Naive thymus-derived CD8-positive, alpha-beta T cell (primary cell): ENCODE measurements at regions not wholly inside any gene's neighbourhood (a gene's known extent, or its start where the extent isn't known, plus 50 kb on each side); places are given as distances from the start of the nearest gene placed in this dataset.
A peak's percentile ranks its signal among the peaks of the same experiment; 100 is the strongest.
"Not testable (repeated sequence)": the region's sequence is repeated elsewhere in the genome, so short reads cannot be mapped to it uniquely, and the experiment has no call there.

Source experiments
- ATAC-seq, 2 donors: fragments of 150-1000 bp; cut with Tn5 transposase in 1 of 2; sonication (Bioruptor Pico), chemical (Tn5 transposase) in 1 of 2; 1 replicate in 1 of 2; 2 replicates in 1 of 2; pipeline ENCODE4 v1.10.0; 2021; ENCODE audit warnings: mild to moderate bottlenecking in 2 of 2, moderate library complexity in 2 of 2
- POLR2A ChIA-PET: fragments of 350-600 bp; sonication (Branson Sonifier 250); formaldehyde crosslinking; loops from one replicate; lab custom pipeline; 2021; ENCODE audit warnings: antibody characterized with exemption; lab: Charles Lee
- DNase-seq, 10 donors: peaks; one replicate each; pipeline versions ENCODE4 v3.0.0 to v3.0.0-alpha.2; 2020 to 2022
- H3K27ac Mint-ChIP-seq, 10 donors: one replicate each; pipeline ENCODE4 v1.8.0; 2020 to 2022; ENCODE audit warnings: mild to moderate bottlenecking in 10 of 10, mixed read lengths in 10 of 10, moderate library complexity in 4 of 10, inconsistent platforms in 1 of 10
- H3K27me3 Mint-ChIP-seq, 5 donors: one replicate each; pipeline ENCODE4 v1.8.0; 2021 to 2022; ENCODE audit warnings: mixed read lengths in 5 of 5
- H3K36me3 Mint-ChIP-seq, 3 donors: one replicate each; pipeline ENCODE4 v1.8.0; 2020 to 2022; ENCODE audit warnings: mixed read lengths in 3 of 3, mild to moderate bottlenecking in 2 of 3, inconsistent platforms in 1 of 3
- H3K4me1 Mint-ChIP-seq, 4 donors: one replicate each; pipeline ENCODE4 v1.8.0; 2021 to 2022; ENCODE audit warnings: mixed read lengths in 4 of 4
- H3K4me3 Mint-ChIP-seq, 10 donors: one replicate each; pipeline ENCODE4 v1.8.0; 2020 to 2022; ENCODE audit warnings: mild to moderate bottlenecking in 10 of 10, mixed read lengths in 10 of 10, moderate library complexity in 6 of 10, inconsistent platforms in 1 of 10
- H3K9me3 Mint-ChIP-seq, 9 donors: one replicate each; pipeline ENCODE4 v1.8.0; 2020 to 2022; ENCODE audit warnings: mixed read lengths in 9 of 9, mild to moderate bottlenecking in 3 of 9, inconsistent platforms in 1 of 9, moderate library complexity in 1 of 9

- H3K9me3 Mint-ChIP-seq, H3K36me3 Mint-ChIP-seq, POLR2A ChIA-PET, H3K4me1 Mint-ChIP-seq, ATAC-seq, H3K27ac Mint-ChIP-seq, H3K27me3 Mint-ChIP-seq, H3K4me3 Mint-ChIP-seq: not testable (repeated sequence)
- peak in 1 of 10 donors; percentile 50 for DNase-seq
Observed at GRCh38 chr2:111275854-111276171, 155.1 kb downstream of the BCL2L11 start.

DNA sequence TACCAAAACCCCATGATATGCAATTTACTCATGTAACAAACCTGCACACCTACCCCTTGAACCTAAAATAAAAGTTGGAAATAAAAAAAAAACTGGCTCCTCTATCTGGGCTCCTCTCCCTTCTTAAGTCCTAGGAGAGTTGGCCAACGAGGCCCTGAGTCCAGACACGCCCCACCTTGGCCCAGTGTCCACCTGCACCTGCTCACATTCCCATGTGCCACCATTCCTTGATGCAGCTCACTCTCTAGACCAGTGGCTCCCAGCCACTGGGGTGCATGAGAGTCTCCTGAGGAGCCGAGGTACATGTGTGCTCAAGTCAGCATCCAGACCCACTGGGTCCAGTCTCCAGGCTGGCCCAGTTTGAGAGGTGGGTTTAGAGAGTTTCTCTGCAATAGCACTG, 157.4 kb downstream of the BCL2L11 start:
- ATAC-seq, H3K36me3 Mint-ChIP-seq, H3K27ac Mint-ChIP-seq, H3K9me3 Mint-ChIP-seq, POLR2A ChIA-PET, H3K4me1 Mint-ChIP-seq, H3K27me3 Mint-ChIP-seq, DNase-seq, H3K4me3 Mint-ChIP-seq: not testable (repeated sequence)

DNA sequence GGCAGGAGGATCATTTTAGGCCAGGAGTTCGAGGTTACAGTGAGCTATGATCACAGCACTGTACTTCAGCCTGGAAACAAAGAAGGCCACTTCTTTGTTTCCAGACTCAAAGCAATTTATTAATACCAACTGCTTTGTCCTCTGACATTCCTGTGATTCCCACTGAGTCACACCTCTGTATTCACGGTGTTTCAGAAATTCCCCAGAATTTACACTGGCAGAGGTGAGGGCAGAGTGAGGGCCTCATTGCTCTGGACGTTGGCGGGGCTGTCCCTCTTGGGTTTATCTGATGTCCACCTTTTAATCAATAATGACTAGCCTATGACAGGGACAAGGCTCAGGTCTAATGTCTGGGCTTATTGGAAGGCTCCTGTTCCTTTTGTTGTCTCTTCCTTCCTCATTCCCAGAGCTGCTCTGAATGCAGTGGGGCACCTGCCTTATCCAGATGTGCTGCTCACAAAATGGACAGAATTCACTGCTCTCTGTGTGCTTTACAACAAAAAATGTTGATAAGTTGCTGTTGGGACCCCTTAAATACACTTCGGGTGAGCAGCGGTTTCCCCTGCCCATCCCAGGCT, 160.1 kb downstream of the BCL2L11 start:
- POLR2A ChIA-PET, ATAC-seq: not testable (repeated sequence)

DNA sequence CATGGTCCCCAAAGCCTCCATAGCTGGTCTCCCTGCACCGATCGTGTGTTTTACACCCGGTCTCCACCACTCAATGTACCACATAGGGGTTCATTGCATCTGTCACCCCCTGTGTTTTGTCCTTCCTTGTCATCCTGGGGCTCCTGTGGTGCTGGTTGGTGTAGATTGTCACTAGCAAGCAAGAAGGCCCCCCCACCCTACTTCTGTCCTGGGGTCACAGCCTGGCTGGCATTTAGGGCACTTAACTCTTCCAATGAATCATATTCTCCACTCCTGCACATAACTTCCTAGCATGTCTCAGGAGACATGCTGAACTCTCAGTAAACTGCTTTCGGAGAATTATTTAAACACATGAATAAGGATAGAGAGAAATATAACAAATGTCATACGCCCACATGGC, 161.4 kb downstream of the BCL2L11 start:
- H3K9me3 Mint-ChIP-seq, H3K4me3 Mint-ChIP-seq, POLR2A ChIA-PET, H3K27ac Mint-ChIP-seq, H3K36me3 Mint-ChIP-seq, ATAC-seq, H3K4me1 Mint-ChIP-seq, DNase-seq, H3K27me3 Mint-ChIP-seq: not testable (repeated sequence)

More for the DNA sequence above, 160.1 kb downstream of the BCL2L11 start:
- H3K4me1 Mint-ChIP-seq, H3K27me3 Mint-ChIP-seq, H3K4me3 Mint-ChIP-seq, H3K27ac Mint-ChIP-seq, H3K36me3 Mint-ChIP-seq, DNase-seq, H3K9me3 Mint-ChIP-seq: not testable (repeated sequence)

GRCh38 chr2:111287646-111288568, 167.2 kb downstream of the BCL2L11 start:
- H3K27ac Mint-ChIP-seq, DNase-seq, H3K4me1 Mint-ChIP-seq, H3K27me3 Mint-ChIP-seq, H3K4me3 Mint-ChIP-seq, ATAC-seq, H3K9me3 Mint-ChIP-seq, POLR2A ChIA-PET, H3K36me3 Mint-ChIP-seq: not testable (repeated sequence)

DNA sequence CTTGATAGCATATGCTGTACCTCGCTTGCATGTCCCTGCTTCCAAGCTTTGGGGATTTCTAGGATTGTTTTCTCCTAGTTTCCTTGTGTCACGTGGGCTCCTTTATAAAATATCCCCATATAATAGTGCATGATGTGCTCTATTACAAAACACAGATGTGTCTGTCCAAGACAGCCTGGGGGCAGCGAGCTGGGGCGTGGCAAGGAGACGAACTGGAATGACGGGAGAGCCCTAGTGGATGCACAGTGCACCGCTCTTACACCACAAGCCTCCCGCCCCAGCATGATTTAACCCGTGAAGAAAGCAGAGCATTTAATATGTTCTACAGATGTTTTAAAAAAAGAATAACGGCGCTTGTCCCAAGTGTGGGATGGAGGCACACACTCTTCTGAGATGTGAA, 169.7 kb downstream of the BCL2L11 start:
- POLR2A ChIA-PET, H3K27ac Mint-ChIP-seq, ATAC-seq, DNase-seq, H3K9me3 Mint-ChIP-seq, H3K36me3 Mint-ChIP-seq, H3K4me3 Mint-ChIP-seq, H3K27me3 Mint-ChIP-seq, H3K4me1 Mint-ChIP-seq: not testable (repeated sequence)

DNA sequence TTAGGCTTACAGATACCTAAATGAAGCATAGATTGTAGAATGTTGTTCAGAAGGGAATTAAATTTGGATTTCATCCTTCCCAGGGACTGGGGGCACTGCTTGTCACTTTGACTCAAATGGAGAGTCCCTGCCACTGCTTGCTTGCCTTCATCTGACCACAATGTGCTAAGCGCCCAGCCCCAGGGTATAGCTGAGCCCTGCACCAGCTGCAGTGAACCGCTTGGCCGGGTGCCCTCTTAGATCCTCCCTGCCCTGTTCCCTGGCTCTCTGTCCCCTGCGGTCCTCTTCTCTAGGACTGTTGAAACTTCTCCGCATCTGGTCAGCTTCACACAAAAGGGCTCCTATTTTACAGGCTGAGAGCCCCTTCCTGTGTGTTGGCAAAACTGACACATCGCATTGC, 170.9 kb downstream of the BCL2L11 start:
- ATAC-seq, POLR2A ChIA-PET, H3K36me3 Mint-ChIP-seq, H3K27ac Mint-ChIP-seq, H3K27me3 Mint-ChIP-seq, DNase-seq, H3K9me3 Mint-ChIP-seq, H3K4me1 Mint-ChIP-seq, H3K4me3 Mint-ChIP-seq: not testable (repeated sequence)

- not testable (repeated sequence) for H3K27ac Mint-ChIP-seq, ATAC-seq, H3K4me3 Mint-ChIP-seq
Observed at GRCh38 chr2:111292232-111292968, 171.7 kb downstream of the BCL2L11 start.

GRCh38 chr2:111294699-111295098, 174.0 kb downstream of the BCL2L11 start:
- H3K4me1 Mint-ChIP-seq, H3K27me3 Mint-ChIP-seq, H3K36me3 Mint-ChIP-seq, DNase-seq, H3K4me3 Mint-ChIP-seq, H3K9me3 Mint-ChIP-seq, H3K27ac Mint-ChIP-seq, ATAC-seq, POLR2A ChIA-PET: not testable (repeated sequence)

More at GRCh38 chr2:111292232-111292968, 171.7 kb downstream of the BCL2L11 start:
- H3K27me3 Mint-ChIP-seq, H3K36me3 Mint-ChIP-seq, DNase-seq, H3K9me3 Mint-ChIP-seq, H3K4me1 Mint-ChIP-seq, POLR2A ChIA-PET: not testable (repeated sequence)

DNA sequence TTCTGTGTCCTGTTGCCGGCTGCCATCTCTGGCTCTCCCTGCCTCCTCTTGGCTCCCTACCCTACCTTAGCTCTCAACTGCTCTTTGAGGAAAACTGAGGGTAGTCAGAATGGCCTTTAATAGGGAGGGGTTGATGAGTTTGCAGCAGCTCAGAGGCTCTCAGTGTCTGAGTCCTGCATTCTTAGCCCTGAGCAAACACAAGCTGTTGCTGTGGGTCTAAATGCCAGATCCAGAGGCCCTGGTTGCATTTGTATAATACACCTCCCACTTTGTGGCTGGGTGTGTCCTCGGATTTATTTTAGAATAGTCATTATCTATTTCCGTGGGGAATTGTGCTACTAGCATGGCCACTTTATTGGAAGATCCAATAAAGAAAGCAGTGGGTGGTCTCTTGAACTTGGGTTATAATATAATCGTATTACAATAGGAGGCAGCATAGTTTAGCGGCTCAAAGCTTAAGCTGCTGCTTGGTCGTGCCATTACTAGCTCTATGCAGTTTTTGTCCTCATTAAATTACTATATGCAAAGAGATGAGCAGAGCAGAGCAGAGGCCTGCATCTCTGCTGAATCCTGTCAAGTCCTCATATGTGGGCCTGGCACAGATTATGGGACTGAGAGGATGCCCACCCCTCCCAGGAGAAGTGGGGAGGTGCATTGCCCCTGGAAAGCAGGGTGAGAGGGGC, 175.5 kb downstream of the BCL2L11 start:
- H3K9me3 Mint-ChIP-seq, ATAC-seq, POLR2A ChIA-PET, H3K36me3 Mint-ChIP-seq, H3K4me3 Mint-ChIP-seq, H3K4me1 Mint-ChIP-seq, H3K27me3 Mint-ChIP-seq, H3K27ac Mint-ChIP-seq, DNase-seq: not testable (repeated sequence)

DNA sequence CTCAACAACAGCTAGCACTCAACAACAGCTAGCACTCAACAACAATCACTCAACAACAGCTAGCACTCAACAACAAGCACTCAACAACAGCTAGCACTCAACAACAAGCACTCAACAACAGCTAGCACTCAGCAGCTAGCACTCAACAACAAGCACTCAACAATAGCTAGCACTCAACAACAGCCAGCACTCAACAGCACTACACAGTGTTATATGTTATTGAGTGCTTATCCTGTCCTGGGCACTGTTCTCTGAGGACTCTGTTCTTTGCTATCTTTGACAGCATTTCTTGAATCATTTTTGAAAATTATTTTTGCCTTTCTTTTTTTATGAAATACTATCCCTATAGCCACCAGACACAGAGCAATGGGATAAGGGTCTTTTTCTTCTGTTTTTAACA, 176.4 kb downstream of the BCL2L11 start:
- DNase-seq, POLR2A ChIA-PET, H3K4me1 Mint-ChIP-seq, H3K36me3 Mint-ChIP-seq, H3K27me3 Mint-ChIP-seq, H3K4me3 Mint-ChIP-seq, ATAC-seq, H3K9me3 Mint-ChIP-seq, H3K27ac Mint-ChIP-seq: not testable (repeated sequence)

DNA sequence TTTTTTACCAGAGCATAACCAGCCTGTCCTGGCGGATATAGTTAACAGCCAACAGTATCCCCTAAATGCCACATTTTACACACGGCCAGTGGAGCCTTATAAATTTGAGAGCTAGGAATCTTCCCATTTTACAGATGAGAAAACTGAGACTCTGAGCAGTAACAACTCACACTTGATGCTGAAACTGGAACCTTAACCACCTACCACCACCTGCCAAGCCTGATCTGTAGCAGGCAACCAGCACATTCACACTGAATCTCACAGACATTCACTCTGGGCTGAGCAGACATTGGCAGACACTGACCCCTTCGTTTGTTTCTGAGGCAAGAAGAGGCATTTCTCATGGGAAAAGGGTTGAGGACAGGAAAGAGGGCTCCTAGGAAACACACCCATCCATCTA, 178.2 kb downstream of the BCL2L11 start:
- H3K36me3 Mint-ChIP-seq, H3K4me1 Mint-ChIP-seq, H3K27me3 Mint-ChIP-seq, H3K4me3 Mint-ChIP-seq, POLR2A ChIA-PET, H3K27ac Mint-ChIP-seq, H3K9me3 Mint-ChIP-seq, ATAC-seq, DNase-seq: not testable (repeated sequence)

GRCh38 chr2:111299635-111300034, 178.9 kb downstream of the BCL2L11 start:
- ATAC-seq, H3K9me3 Mint-ChIP-seq, H3K27me3 Mint-ChIP-seq, H3K27ac Mint-ChIP-seq, POLR2A ChIA-PET, H3K4me3 Mint-ChIP-seq, H3K36me3 Mint-ChIP-seq, H3K4me1 Mint-ChIP-seq, DNase-seq: not testable (repeated sequence)
